CD4-positive, alpha-beta T cell treated with Interferon gamma for 1 hour (primary cell): ENCODE measurements at regions not wholly inside any gene's neighbourhood (a gene's known extent, or its start where the extent isn't known, plus 50 kb on each side); places are given as distances from the start of the nearest gene placed in this dataset.

ENCODE experiments used
- DNase-seq: peaks from one replicate; pipeline ENCODE4 v3.0.0-alpha.2; 2020

- DNase-seq = no peak
Observed at GRCh38 chr18:78399992-78400503, 579.6 kb upstream of the SALL3 start.

GRCh38 chr18:78402440-78402839 is 577.2 kb upstream of the SALL3 start:
- DNase-seq = no peak

- DNase-seq = no peak
Observed at GRCh38 chr18:78402966-78403365, 576.7 kb upstream of the SALL3 start.

GRCh38 chr18:78403371-78403770 is 576.2 kb upstream of the SALL3 start:
- no peak for DNase-seq

GRCh38 chr18:78405763-78406162 is 573.9 kb upstream of the SALL3 start:
- DNase-seq = no peak

GRCh38 chr18:78406743-78407465 is 572.7 kb upstream of the SALL3 start:
- no peak for DNase-seq

- no peak for DNase-seq
Observed at GRCh38 chr18:78407466-78407844, 572.2 kb upstream of the SALL3 start.

GRCh38 chr18:78408623-78409022 is 571.0 kb upstream of the SALL3 start:
- no peak for DNase-seq

GRCh38 chr18:78410094-78410786 is 569.4 kb upstream of the SALL3 start:
- no peak for DNase-seq

GRCh38 chr18:78411539-78411938 is 568.1 kb upstream of the SALL3 start:
- no peak for DNase-seq

- DNase-seq = no peak
Observed at GRCh38 chr18:78414302-78414701, 565.3 kb upstream of the SALL3 start.

GRCh38 chr18:78416853-78417252 is 562.8 kb upstream of the SALL3 start:
- DNase-seq = no peak

- no peak for DNase-seq
Observed at GRCh38 chr18:78418379-78418778, 561.2 kb upstream of the SALL3 start.

GRCh38 chr18:78419171-78419570 is 560.4 kb upstream of the SALL3 start:
- DNase-seq = no peak

GRCh38 chr18:78420116-78420515 is 559.5 kb upstream of the SALL3 start:
- no peak for DNase-seq

GRCh38 chr18:78421392-78421791 is 558.2 kb upstream of the SALL3 start:
- DNase-seq = no peak

GRCh38 chr18:78422336-78422735 is 557.3 kb upstream of the SALL3 start:
- no peak for DNase-seq

- DNase-seq = no peak
Observed at GRCh38 chr18:78423811-78424210, 555.8 kb upstream of the SALL3 start.

GRCh38 chr18:78424403-78425018 is 555.1 kb upstream of the SALL3 start:
- DNase-seq = no peak

GRCh38 chr18:78425019-78425412 is 554.6 kb upstream of the SALL3 start:
- DNase-seq = no peak

- DNase-seq = no peak
Observed at GRCh38 chr18:78427081-78427480, 552.5 kb upstream of the SALL3 start.

GRCh38 chr18:78429127-78430108 is 550.2 kb upstream of the SALL3 start:
- DNase-seq = no peak
